Activated T-helper 1 cell treated with Interleukin-2 at 50 U/mL for 16 hours (primary cell): ENCODE measurements at regions not wholly inside any gene's neighbourhood (a gene's known extent, or its start where the extent isn't known, plus 50 kb on each side); places are given as distances from the start of the nearest gene placed in this dataset.
"Not testable (repeated sequence)": the region's sequence is repeated elsewhere in the genome, so short reads cannot be mapped to it uniquely, and the experiment has no call there.

Experiments used
- DNase-seq: peaks from one replicate; pipeline ENCODE4 v3.0.0-alpha.2; 2020; ENCODE audit warnings: low read depth

- DNase-seq: no peak
Observed at GRCh38 chr18:8499810-8500675, 109.2 kb upstream of the RAB12 start.

GRCh38 chr18:8501044-8501443, 108.2 kb upstream of the RAB12 start:
- no peak for DNase-seq

GRCh38 chr18:8503248-8503647, 106.0 kb upstream of the RAB12 start:
- no peak for DNase-seq

- no peak for DNase-seq
Observed at GRCh38 chr18:8504424-8504823, 104.8 kb upstream of the RAB12 start.

- DNase-seq: no peak
Observed at GRCh38 chr18:8504880-8505435, 104.3 kb upstream of the RAB12 start.

GRCh38 chr18:8506251-8507049, 102.8 kb upstream of the RAB12 start:
- no peak for DNase-seq

- no peak for DNase-seq
Observed at GRCh38 chr18:8507361-8507760, 101.9 kb upstream of the RAB12 start.

GRCh38 chr18:8507915-8508705, 101.1 kb upstream of the RAB12 start:
- DNase-seq: no peak

- DNase-seq: no peak
Observed at GRCh38 chr18:8513249-8513648, 96.0 kb upstream of the RAB12 start.

GRCh38 chr18:8514409-8514808, 94.8 kb upstream of the RAB12 start:
- DNase-seq: no peak

- no peak for DNase-seq
Observed at GRCh38 chr18:8515142-8515865, 93.9 kb upstream of the RAB12 start.

- no peak for DNase-seq
Observed at GRCh38 chr18:8516371-8517250, 92.6 kb upstream of the RAB12 start.

- DNase-seq: no peak
Observed at GRCh38 chr18:8517276-8517675, 92.0 kb upstream of the RAB12 start.

GRCh38 chr18:8519102-8519501, 90.1 kb upstream of the RAB12 start:
- DNase-seq: no peak

GRCh38 chr18:8520266-8520665, 89.0 kb upstream of the RAB12 start:
- DNase-seq: no peak

GRCh38 chr18:8522756-8523155, 86.5 kb upstream of the RAB12 start:
- DNase-seq: no peak

GRCh38 chr18:8525692-8526091, 83.5 kb upstream of the RAB12 start:
- DNase-seq: no peak

GRCh38 chr18:8526332-8526731, 82.9 kb upstream of the RAB12 start:
- DNase-seq: no peak

GRCh38 chr18:8529609-8530008, 79.6 kb upstream of the RAB12 start:
- DNase-seq: no peak

GRCh38 chr18:8531084-8531483, 78.2 kb upstream of the RAB12 start:
- not testable (repeated sequence) for DNase-seq
